GM18511 (cell line): ENCODE measurements at regions not wholly inside any gene's neighbourhood (a gene's known extent, or its start where the extent isn't known, plus 50 kb on each side); places are given as distances from the start of the nearest gene placed in this dataset.

ENCODE experiments used
- ATAC-seq: cut with Tn5 transposase; IDR thresholded peaks from one replicate; pipeline ENCODE4 v1.9.1; 2021; ENCODE audit warnings: mild to moderate bottlenecking, moderate library complexity; ENCODE audit not compliant: unreplicated experiment

DNA sequence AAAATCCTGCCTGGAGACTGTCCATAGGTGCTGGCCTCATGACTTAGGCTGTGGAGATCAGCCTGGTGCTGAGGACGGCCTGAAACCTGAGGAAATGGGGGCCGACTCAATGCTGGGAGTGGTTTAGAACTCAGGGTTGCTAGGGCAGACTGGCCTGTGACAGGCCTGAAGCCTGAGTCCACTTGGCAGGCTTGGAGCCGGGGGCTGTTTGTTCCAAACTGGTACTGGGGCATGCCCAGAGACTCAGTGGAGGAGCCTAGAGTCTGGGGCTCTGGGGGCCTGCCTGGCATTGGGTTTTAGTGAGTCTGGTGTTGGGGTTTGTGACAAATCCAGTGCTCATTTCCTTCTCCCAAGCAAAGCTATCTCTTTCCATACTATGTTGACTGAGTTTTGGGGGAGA, 489.7 kb upstream of the CNKSR2 start:
- ATAC-seq: no peak

DNA sequence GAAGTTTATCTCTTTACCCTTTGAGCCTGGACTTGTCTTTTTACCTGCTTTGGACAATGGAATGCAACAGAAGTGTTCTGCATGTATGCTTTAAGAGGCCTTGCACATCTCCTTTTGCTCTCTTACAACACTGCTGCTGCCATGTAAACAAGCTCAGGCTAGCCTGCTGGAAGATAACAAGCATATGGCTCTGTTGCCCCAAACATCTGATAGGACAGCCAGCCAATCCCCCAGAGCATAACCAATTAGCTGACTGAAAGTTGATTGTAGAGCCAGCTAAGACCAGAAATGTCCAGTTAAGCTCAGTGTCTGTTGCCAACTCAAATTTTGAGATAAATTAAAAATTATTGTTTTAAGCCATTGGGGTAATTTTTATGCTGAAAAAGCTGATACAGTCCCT, 510.6 kb upstream of the CNKSR2 start:
- ATAC-seq: no peak

DNA sequence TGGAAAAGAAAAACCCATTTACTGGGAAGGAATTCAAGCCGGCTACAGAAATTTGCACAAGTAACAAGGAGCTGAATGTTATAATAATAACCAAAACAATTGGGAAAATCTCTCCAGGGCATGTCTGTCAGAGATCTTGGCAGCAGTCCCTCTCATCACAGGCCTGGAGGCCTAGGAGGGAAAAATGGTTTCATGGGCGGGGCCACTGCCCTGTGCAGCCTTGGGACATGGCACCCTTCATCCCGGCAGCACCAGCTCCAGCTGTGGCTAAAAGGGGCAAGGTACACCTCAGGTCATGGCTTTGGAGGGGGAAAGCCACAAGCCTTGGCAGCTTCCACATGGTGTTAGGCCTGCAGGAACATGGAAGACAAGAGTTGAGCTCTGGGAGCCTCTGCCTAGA, 513.1 kb upstream of the CNKSR2 start:
- no peak for ATAC-seq

DNA sequence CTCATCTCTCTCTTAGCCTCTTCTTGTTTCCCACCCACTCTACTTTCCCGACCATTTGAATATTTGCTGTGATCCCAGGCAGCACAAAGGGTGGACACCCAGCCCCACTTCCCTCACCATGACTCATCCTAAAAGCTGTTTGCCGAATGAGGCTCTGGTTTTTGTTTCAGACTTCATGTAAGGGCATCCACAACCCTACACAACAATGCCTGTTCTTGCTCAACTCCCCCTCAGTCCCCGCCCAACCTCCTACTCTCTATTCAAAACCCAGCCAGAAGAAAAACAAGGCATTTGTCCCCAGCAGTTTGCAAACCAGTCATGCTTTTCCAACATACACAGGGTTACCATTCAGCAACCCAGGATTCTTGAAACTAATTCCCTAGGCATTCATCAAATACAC, 516.5 kb upstream of the CNKSR2 start:
- ATAC-seq: no peak

DNA sequence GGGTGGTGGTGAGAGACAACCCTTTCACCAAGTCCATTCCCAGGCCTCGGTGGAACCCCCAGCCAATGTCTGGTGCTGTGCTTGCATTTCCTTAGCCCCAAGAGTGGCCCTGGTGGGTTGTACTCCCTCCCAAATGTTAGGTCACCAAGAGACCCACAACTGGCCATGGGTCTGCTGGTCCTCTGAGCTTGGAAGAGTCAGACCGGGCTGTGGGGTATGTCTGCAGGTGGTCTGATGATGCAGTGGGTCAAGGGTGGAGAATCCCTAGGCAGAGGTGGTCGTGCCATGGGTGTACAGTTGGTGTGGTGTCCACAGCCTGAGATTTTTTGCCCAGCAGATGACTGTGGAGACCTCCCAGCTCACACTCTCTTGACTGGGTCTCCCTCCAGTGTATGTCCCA, 535.7 kb upstream of the CNKSR2 start:
- ATAC-seq: no peak

DNA sequence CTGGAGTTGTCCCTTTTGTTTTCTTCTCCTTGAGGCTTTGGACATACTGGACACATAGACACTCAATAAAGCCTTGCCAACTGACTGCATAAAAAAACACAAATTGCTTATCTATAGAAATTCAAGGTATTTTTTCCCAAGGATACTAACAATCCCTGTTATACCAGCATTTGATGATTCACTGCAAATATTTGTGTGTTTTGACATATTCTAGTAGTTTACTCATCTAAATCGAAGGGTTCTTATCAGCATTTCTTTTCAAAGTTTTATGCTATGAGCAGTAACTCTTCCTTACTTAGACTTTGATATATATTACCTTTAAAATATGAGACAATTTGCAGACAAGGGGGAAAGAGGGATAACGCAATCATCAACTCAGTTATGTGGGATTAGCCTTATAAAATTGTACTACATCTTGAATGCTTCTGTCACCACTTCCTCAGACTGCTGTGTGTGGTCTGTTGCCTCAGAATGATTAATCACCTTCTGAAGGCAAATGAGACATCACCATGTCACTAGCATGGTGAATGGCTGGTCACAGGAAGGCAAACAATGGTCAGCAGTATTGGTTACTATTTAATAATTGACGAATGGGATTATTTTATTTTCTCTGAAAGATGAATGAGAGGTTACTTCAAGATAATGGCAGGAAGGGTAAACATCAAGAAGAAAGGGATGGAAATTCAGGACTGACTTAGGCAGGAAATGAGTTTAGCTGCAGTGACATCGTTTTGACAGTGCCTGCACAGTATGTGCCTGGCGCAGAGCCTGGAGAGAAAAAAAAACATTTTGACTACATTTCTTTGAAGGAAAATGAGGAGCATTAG, 544.3 kb upstream of the CNKSR2 start:
- ATAC-seq: no peak

DNA sequence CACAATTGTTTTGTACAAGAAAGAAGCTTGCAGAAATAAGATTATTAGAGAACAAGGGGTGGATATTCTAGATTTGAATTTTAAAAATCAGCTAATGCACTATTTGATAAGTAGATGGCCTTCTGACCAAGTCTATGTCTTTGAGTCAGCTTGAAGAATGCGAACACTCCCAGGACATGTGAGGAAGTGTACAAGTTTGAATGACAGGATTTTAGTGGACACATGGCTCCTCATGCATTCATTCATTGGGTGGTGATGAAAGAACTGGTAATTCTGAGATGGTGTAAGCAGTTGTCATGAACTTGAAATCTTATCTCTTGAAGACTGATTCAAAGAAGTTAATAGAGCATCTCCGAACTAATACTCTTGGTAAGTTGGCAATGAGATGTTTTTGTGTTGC, 548.2 kb upstream of the CNKSR2 start:
- no peak for ATAC-seq

DNA sequence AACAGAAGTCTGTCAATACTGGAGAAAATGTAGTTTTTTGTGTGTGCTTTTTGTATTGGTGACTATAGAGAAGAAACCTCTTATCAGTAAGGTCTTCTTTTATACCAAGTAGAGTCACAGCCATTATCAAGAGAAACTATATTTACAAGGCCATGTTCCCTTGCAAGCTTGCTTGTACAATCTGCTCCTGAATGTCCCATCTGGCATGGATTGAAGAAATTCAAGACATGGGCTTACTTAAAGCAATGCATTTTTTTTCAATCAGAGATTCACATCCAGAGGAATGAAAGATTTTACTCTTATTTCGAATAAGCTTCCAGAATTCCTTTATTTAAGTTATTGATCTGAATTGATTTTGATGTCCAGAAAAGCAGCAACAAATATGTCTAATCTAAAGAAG, 537.3 kb upstream of the RPS6KA3 start:
- ATAC-seq: no peak

DNA sequence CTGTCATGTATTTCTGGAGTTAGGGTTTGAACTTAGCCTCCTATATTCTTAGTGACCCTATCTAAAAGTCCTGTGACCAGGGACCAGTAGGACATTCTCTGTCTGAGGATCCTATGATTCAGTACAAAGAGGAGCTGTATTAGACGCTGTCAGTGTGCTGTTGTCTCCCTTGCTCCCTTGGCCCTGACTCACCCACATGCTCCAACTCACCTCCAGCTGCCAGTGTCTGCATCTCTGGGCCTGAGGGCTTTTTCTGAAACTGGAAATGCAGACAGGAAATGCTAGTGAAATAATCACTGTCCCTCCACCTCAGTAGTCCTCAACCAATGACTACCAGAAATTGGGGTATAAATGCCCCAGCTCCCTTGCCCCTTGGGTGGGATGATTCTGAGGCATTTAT, 535.3 kb upstream of the RPS6KA3 start:
- no peak for ATAC-seq

DNA sequence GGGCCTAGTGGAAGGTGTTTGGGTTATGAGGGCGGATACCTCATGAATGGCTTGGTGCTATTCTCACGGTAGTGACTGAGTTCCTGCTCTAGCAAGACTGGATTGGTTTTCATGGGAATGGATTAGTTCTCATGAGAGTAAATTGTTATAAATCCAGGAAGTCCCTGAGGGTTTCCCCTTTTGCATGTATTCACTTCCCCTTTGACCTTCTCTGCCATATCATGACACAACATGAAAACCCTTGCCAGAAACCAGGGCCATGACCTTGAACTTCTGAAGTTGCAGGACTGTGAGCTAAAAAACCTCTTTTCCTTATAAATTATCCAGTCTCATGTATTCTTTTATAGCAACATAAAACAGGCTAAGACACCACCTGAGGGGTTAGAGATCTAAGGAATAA, 529.7 kb upstream of the RPS6KA3 start:
- ATAC-seq: no peak

DNA sequence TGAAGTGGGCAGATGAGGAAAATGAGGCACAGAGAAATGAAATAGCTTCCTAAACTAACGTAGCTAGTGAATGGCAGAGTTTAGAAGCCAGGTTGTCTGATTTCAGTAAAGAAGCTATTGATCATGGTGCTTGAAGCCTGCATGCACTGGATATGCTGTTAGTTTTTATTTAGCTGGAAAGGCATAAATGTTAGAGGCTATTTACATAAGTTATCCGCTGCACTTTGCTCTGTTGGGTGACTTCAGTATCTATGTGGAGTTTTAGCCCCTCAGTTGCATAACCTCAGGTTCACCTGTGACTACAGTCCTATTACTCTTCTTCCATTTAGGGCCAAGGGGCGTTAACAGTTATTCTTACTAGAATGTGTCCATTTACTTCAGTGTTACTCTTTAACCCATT, 522.4 kb upstream of the RPS6KA3 start:
- ATAC-seq: no peak

DNA sequence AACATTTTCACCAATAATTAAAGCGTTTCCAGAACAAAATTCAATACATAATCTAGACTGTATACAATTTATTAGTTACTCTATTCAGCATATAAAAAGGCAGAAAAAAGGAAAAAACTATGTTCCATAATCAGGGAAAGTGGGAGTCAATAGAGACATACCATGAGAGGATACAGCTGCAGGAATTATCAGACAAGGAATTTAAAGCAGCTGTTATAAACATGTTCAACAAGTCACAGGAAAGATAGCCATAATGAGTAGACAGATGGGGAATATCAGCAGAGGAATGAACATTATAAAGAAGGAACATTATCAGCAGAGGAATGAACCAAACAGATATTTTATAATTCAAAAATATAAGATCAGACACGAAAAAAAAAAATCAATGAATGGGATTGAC, 500.6 kb upstream of the RPS6KA3 start:
- no peak for ATAC-seq

DNA sequence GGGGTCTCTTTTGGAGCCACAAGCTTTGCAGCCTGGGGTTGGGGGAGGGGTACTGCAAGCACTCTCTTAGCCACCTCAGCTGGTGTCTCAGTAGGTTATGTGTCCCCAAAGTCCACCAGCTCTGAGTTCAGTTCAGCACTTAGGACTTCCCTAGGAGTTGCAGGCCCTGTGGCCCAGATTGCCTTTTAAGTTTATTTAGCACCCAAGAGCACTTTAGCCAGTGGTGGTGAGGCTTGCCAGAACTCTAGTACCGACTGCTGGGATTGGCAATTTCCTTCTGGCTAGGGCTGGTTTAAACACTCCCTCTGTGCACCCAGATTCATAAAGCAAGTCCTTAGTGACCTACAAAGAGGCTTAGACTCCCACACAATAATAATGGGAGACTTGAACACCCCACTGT, 489.9 kb upstream of the RPS6KA3 start:
- ATAC-seq: no peak

DNA sequence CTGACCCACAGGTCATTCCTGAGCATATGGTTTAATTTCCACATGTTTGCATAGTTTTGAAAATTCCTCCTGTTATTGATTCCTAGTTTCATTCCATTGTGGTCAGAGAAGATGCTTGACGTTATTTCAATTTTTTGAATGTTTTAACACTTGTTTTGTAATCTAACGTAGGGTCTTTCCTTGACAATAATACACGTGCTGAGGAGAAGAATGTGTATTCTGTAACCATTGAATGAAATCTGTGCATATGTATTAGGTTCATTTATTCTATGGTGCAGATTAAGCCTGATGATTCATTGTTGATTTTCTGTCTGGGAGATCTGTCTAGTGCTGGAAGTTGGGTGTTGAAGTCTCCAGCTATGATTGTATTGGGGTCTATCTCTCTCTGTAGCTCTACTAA, 486.4 kb upstream of the RPS6KA3 start:
- no peak for ATAC-seq

DNA sequence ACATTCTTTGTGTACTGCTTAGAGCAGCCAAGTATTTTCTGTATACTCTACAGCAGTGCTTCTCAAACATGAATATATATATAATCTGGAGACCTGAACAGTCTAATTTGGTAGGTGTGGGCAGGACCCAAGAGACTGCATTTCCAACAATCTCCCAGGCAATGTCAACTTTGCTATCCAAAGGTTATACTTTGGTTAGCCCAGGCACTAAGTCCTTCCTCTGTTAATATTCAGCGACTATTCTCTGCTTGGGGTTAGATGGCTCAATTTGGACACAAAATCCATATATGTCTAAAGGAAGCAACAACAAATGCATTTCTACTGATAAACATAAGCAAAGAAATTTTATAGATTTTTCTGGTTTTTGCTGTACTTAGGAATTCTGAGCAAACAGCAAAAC, 480.0 kb upstream of the RPS6KA3 start:
- ATAC-seq: no peak

DNA sequence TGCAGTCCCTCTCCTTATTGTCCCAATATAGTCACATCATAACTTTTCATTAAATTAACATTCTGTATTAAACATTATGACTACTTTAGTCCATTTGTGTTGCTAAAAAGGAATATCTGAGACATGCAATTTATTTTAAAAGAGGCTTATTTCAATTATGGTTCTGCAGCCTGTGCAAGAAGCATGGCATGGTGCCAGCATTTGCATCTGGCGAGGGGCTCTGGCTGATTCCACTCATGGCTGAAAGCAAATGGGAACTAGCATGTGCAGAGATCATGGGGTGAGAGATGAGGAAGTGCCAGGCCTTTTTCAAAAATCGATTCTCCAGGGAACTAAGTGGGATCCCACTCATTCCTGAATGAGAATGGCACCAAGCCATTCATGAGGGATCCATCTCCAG, 476.3 kb upstream of the RPS6KA3 start:
- no peak for ATAC-seq

DNA sequence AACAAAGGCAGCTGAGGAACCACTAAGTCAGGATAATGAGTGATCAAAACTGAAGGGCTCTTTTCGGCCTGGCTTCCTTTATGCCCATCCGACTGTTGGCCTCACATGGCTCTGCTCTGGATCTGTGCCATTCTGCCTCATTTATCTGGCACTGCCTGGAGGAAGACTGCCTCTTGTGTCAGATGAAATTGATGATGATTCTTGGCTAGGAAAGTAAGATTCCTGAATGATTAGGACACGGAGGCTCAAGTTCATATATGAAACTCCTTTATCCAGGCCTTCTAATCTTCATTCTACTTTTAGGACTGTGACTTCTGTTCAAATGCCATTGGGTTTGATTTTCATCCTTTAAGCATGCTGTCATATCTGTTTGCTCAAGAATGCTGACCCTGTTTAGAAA, 475.4 kb upstream of the RPS6KA3 start:
- ATAC-seq: no peak

DNA sequence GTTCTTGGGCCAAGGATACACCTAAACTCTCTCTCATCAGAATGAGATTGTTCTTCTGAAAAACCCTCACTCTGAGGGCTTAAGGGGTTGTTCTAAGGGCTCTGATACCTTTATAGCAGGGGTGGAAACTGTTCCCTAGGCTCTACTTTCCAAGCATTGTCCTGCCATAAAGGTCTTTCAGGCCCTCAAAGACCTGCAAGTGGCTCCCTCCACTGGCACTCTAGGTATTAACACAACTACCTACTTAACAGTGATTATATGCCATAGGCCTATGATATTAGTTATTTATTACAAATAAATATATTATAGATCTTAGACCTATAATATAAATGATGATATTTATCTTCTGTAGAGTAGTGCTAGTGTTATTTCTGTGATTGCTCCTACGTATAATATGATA, 473.7 kb upstream of the RPS6KA3 start:
- ATAC-seq: no peak

DNA sequence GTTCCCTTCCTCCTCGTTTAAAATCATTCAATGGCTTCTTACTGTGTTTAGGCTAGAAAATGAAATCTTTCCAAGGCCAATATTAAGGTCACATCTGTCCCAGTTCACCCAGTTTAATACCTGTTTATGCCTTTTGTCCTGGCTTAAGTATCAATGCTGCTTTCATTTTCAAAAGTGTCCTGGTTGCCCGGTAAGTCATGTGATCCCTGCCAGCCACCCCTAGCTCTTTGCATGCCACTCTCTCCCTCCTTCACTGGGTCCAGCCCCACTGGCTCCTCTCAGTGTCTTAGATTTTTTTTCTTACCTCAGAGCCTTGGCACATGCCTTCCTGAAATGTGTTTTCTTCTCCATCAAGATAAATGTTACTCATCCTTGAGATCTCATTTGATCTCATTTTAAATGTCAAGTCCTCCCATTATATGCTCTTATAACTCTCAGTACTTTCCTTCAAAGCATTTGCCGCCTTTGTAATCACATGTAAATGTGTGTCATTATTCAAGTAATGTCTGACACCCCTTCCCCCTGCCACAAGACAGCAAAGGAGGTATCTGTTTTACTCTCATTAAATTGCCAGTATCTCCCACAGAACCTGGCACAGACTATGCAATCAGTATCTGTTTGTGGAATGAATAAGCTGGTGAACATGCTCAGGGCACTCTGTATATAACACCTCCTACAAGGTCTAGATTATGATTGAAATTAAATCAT, 472.5 kb upstream of the RPS6KA3 start:
- ATAC-seq: no peak

DNA sequence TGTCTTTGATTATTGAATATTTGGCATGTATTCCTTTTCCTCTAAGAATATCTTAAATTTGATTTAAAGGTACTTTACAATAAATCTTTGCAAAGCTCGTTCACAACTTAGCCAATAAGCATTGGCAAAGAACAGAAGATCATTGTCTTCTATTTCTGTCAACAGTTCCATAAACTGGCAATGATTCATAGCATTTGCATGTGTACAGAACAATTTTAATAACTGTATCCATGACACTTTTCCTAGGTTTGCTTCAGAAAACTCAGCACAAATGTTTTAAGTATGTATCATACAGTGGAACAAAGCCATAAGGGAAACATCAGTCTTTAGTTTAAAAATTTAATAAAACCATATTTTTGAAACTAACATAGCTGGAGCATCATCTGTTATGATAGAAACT, 462.7 kb upstream of the RPS6KA3 start:
- ATAC-seq: no peak

DNA sequence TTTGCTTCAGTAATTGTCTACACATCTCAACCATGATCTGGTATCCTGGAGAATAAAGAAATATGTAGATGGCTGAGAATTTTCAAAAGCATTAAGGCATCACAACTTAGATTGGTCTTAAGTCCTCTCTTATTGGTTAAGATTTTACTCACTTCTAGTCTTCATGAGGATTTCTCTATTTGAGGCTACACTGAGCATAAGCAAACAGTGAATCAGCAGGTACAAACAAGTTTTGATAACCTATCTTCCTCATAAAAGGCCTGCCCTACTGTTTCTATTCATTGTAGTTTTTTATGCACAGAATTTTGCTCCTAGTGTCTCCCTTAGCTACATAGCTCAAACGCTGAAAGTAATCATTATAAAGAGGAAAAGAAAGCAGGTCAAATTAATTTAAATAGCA, 460.7 kb upstream of the RPS6KA3 start:
- ATAC-seq: no peak

DNA sequence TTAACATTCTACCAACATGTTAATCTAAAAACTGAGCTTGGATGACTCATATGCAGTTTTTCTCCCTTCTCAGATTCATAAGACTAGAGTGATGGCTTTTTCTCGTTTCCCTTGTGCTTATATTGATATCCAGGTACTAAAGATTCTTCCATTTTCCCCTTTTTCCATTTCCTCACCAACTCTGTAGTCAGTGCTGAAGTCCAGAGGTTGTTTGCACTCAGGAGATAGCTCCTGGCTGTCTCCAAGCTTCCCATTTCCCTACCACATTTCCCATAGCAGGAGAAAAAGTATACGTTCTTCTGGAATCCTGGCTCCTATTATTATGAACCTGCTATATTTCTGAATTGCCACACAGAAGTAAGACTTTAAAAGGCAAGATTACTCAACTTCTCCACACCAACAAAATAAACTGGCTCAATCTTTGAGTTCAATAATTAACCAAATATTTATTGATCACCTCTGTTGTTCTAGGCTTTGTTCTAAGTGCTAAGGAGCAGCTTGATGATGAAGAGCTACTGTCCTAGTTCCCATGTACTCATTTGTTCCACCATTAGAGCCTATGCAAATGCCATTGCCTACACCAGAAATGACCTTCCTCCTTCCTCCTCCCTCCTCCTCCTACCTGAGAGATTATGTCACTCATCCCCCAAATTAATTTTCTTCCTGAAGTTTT, 454.4 kb upstream of the RPS6KA3 start:
- ATAC-seq: no peak
